Activated CD4-positive, alpha-beta memory T cell treated with anti-CD3 and anti-CD28 coated beads for 36 hours (primary cell): ENCODE measurements at regions not wholly inside any gene's neighbourhood (a gene's known extent, or its start where the extent isn't known, plus 50 kb on each side); places are given as distances from the start of the nearest gene placed in this dataset.
"Not testable (repeated sequence)": the region's sequence is repeated elsewhere in the genome, so short reads cannot be mapped to it uniquely, and the experiment has no call there.

Experiments
- CTCF ChIA-PET: fragments of 350-600 bp; sonication (Branson Sonifier 250); formaldehyde crosslinking; loops from one replicate; lab custom pipeline; 2021; ENCODE audit warnings: antibody characterized with exemption, inconsistent platforms; lab: Charles Lee
- POLR2A ChIA-PET: fragments of 350-600 bp; sonication (Branson Sonifier 250); formaldehyde crosslinking; loops from one replicate; lab custom pipeline; 2021; ENCODE audit warnings: antibody characterized with exemption; lab: Charles Lee
- DNase-seq: peaks from one replicate; pipeline ENCODE4 v3.0.0-alpha.2; 2020
- H3K27ac Mint-ChIP-seq: one replicate; pipeline ENCODE4 v1.8.0; 2021; ENCODE audit warnings: mixed read lengths
- H3K27me3 Mint-ChIP-seq: one replicate; pipeline ENCODE4 v1.8.0; 2021; ENCODE audit warnings: mixed read lengths
- H3K36me3 Mint-ChIP-seq: one replicate; pipeline ENCODE4 v1.8.0; 2021; ENCODE audit warnings: mixed read lengths
- H3K4me1 Mint-ChIP-seq: one replicate; pipeline ENCODE4 v1.8.0; 2021; ENCODE audit warnings: low read depth, mixed read lengths
- H3K4me3 Mint-ChIP-seq: one replicate; pipeline ENCODE4 v1.8.0; 2021; ENCODE audit warnings: mild to moderate bottlenecking, mixed read lengths
- H3K9me3 Mint-ChIP-seq: one replicate; pipeline ENCODE4 v1.8.0; 2021; ENCODE audit warnings: mixed read lengths
- intact Hi-C: fragments of 100-400 bp; cut with micrococcal nuclease; formaldehyde crosslinking; loops from one replicate; pipeline ENCODE4 v1.15.1; 2023

GRCh38 chr9:103188781-103189350, 193.7 kb downstream of the CYLC2 start:
- no peak overlapping the region for H3K27ac Mint-ChIP-seq
- no peak for DNase-seq
- no peaks in the 10 kb centered on the region for H3K27me3 Mint-ChIP-seq
- POLR2A ChIA-PET = no interaction called here
- intact Hi-C loops = no loop called here
- H3K4me1 Mint-ChIP-seq = no peaks in the 10 kb centered on the region
- no peaks in the 10 kb centered on the region for H3K36me3 Mint-ChIP-seq
- H3K9me3 Mint-ChIP-seq = peaks cover 2% of the 10 kb centered on the region
- CTCF ChIA-PET = no interaction called here
- no peak overlapping the region for H3K4me3 Mint-ChIP-seq

- H3K9me3 Mint-ChIP-seq = no peaks in the 10 kb centered on the region
- CTCF ChIA-PET = no interaction called here
- intact Hi-C loops = no loop called here
These were observed 198.9 kb downstream of the CYLC2 start for GRCh38 chr9:103193992-103194391.

GRCh38 chr9:103203172-103203571, 208.0 kb downstream of the CYLC2 start:
- intact Hi-C loops = no loop called here
- no peak for DNase-seq
- Mint-ChIP-seq H3K4me3 (no peak overlapping the region), H3K9me3 (peaks cover 5% of the 10 kb centered on the region), H3K4me1 (no peaks in the 10 kb centered on the region), H3K27ac (no peak overlapping the region), H3K36me3 (no peaks in the 10 kb centered on the region), H3K27me3 (no peaks in the 10 kb centered on the region)
- ChIA-PET CTCF (no interaction called here), POLR2A (no interaction called here)

More at GRCh38 chr9:103193992-103194391, 198.9 kb downstream of the CYLC2 start:
- Mint-ChIP-seq H3K27ac (no peak overlapping the region), H3K4me1 (no peaks in the 10 kb centered on the region), H3K36me3 (no peaks in the 10 kb centered on the region), H3K27me3 (no peaks in the 10 kb centered on the region), H3K4me3 (no peak overlapping the region)
- no peak for DNase-seq
- POLR2A ChIA-PET = no interaction called here

GRCh38 chr9:103205881-103206585, 210.9 kb downstream of the CYLC2 start:
- H3K4me3 Mint-ChIP-seq, DNase-seq, H3K36me3 Mint-ChIP-seq, intact Hi-C loops, H3K4me1 Mint-ChIP-seq, H3K27me3 Mint-ChIP-seq, POLR2A ChIA-PET, H3K27ac Mint-ChIP-seq, CTCF ChIA-PET: not testable (repeated sequence)
- H3K9me3 Mint-ChIP-seq = peaks cover 24% of the 10 kb centered on the region

- Mint-ChIP-seq H3K4me3 (no peak overlapping the region), H3K9me3 (peaks cover 29% of the 10 kb centered on the region), H3K27ac (no peak overlapping the region), H3K4me1 (no peaks in the 10 kb centered on the region), H3K27me3 (no peaks in the 10 kb centered on the region), H3K36me3 (no peaks in the 10 kb centered on the region)
- no peak for DNase-seq
- ChIA-PET CTCF (no interaction called here), POLR2A (no interaction called here)
- intact Hi-C loops = no loop called here
These were observed 215.5 kb downstream of the CYLC2 start for GRCh38 chr9:103210607-103211006.

GRCh38 chr9:103215197-103215596, 220.1 kb downstream of the CYLC2 start:
- Mint-ChIP-seq H3K4me3 (no peak overlapping the region), H3K4me1 (no peaks in the 10 kb centered on the region), H3K9me3 (peaks cover 19% of the 10 kb centered on the region), H3K27me3 (no peaks in the 10 kb centered on the region), H3K27ac (no peak overlapping the region), H3K36me3 (no peaks in the 10 kb centered on the region)
- intact Hi-C loops = no loop called here
- ChIA-PET CTCF (no interaction called here), POLR2A (no interaction called here)
- DNase-seq = no peak

- ChIA-PET POLR2A (no interaction called here), CTCF (no interaction called here)
- H3K4me1 Mint-ChIP-seq = no peaks in the 10 kb centered on the region
- H3K4me3 Mint-ChIP-seq = no peak overlapping the region
- H3K9me3 Mint-ChIP-seq = peaks cover 4% of the 10 kb centered on the region
- H3K27me3 Mint-ChIP-seq = no peaks in the 10 kb centered on the region
- intact Hi-C loops = no loop called here
- H3K27ac Mint-ChIP-seq = no peak overlapping the region
- no peak for DNase-seq
- H3K36me3 Mint-ChIP-seq = no peaks in the 10 kb centered on the region
These were observed 230.8 kb downstream of the CYLC2 start for GRCh38 chr9:103225702-103226646.

GRCh38 chr9:103226647-103227013, 231.5 kb downstream of the CYLC2 start:
- H3K4me1 Mint-ChIP-seq = no peaks in the 10 kb centered on the region
- intact Hi-C loops = no loop called here
- H3K9me3 Mint-ChIP-seq = peaks cover 4% of the 10 kb centered on the region
- H3K36me3 Mint-ChIP-seq = no peaks in the 10 kb centered on the region
- no peak overlapping the region for H3K4me3 Mint-ChIP-seq
- no peak overlapping the region for H3K27ac Mint-ChIP-seq
- no peak for DNase-seq
- CTCF ChIA-PET = no interaction called here
- no peaks in the 10 kb centered on the region for H3K27me3 Mint-ChIP-seq
- POLR2A ChIA-PET = no interaction called here

GRCh38 chr9:103237571-103238109, 242.5 kb downstream of the CYLC2 start:
- intact Hi-C loops, H3K27me3 Mint-ChIP-seq, H3K4me1 Mint-ChIP-seq: not testable (repeated sequence)

GRCh38 chr9:103242025-103242424, 246.9 kb downstream of the CYLC2 start:
- peaks cover 6% of the 10 kb centered on the region for H3K9me3 Mint-ChIP-seq
- H3K27ac Mint-ChIP-seq = no peak overlapping the region
- H3K27me3 Mint-ChIP-seq = no peaks in the 10 kb centered on the region
- ChIA-PET CTCF (no interaction called here), POLR2A (no interaction called here)
- no peaks in the 10 kb centered on the region for H3K4me1 Mint-ChIP-seq
- no peaks in the 10 kb centered on the region for H3K36me3 Mint-ChIP-seq
- no peak overlapping the region for H3K4me3 Mint-ChIP-seq
- no peak for DNase-seq
- intact Hi-C loops = no loop called here

More at GRCh38 chr9:103237571-103238109, 242.5 kb downstream of the CYLC2 start:
- CTCF ChIA-PET, H3K27ac Mint-ChIP-seq, DNase-seq, H3K36me3 Mint-ChIP-seq, POLR2A ChIA-PET, H3K4me3 Mint-ChIP-seq: not testable (repeated sequence)
- H3K9me3 Mint-ChIP-seq = peaks cover 12% of the 10 kb centered on the region

GRCh38 chr9:103242486-103242885, 247.4 kb downstream of the CYLC2 start:
- H3K36me3 Mint-ChIP-seq = no peaks in the 10 kb centered on the region
- no peaks in the 10 kb centered on the region for H3K27me3 Mint-ChIP-seq
- H3K9me3 Mint-ChIP-seq = peaks cover 2% of the 10 kb centered on the region
- H3K27ac Mint-ChIP-seq = no peak overlapping the region
- H3K4me3 Mint-ChIP-seq = no peak overlapping the region
- ChIA-PET CTCF (no interaction called here), POLR2A (no interaction called here)
- no peak for DNase-seq
- H3K4me1 Mint-ChIP-seq = no peaks in the 10 kb centered on the region
- intact Hi-C loops = no loop called here

- Mint-ChIP-seq H3K9me3 (peaks cover 2% of the 10 kb centered on the region), H3K27ac (no peak overlapping the region), H3K36me3 (no peaks in the 10 kb centered on the region), H3K4me3 (no peak overlapping the region), H3K4me1 (no peaks in the 10 kb centered on the region), H3K27me3 (no peaks in the 10 kb centered on the region)
- ChIA-PET POLR2A (no interaction called here), CTCF (no interaction called here)
- no peak for DNase-seq
- intact Hi-C loops = no loop called here
These were observed 248.4 kb downstream of the CYLC2 start for GRCh38 chr9:103243553-103243952.
